Suppressor macrophage treated with lipopolysaccharide for 4 hours (primary cell): ENCODE measurements at regions not wholly inside any gene's neighbourhood (a gene's known extent, or its start where the extent isn't known, plus 50 kb on each side); places are given as distances from the start of the nearest gene placed in this dataset.
"Not testable (repeated sequence)": the region's sequence is repeated elsewhere in the genome, so short reads cannot be mapped to it uniquely, and the experiment has no call there.

Source experiments
- DNase-seq: peaks from one replicate; pipeline ENCODE4 v3.0.0-alpha.2; 2020

DNA sequence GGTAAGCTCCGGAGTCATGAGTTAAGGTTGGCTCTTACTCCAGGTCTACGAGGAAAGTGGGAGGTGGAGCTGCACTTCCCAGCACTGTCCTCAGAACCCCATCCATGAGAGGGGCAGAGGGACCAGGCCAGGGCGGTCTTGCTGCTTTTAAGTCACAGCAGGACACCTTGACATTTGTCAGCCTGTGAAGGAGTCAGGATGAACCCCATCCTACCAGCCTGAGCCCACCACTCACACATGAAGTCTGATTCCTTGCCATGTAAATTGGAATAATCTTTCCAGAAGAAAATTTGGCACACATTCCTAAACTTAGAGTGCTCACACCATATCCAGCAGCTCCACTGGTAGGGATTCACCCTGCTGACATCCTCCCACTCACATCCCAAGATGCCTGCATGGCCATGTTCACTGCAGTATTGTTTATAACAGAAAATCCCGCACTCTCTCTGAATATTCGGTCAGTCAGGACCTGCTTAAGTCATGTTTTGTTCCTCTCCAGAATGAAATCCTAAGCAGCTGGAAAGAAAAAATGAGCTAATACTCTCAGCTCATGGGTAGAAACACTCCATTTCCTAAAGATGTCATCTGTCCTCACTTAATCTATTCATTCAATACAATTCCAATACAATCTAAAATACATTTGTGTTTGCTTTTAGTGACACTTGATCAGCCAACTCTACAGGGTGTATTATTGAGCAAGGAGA, 79.3 kb upstream of the COL5A1 start:
- no peak for DNase-seq

DNA sequence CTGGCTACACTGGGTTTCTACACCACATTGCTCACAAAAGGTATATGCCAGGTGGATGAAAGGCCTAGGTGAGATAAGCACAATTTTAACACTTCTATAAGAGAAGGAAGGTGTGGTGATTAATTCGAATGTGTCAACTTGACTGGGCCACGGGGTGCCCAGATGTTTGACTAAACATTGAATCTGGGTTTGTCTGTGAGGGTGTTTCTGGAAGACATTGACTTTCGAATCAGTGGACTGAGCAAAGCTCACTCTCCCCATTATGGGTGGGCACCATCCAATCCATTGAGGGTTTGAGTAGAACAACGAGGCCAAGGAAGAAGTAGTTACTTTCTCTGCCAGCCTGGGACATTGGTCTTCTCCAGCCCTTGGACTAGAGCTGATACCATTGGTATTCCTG, 78.2 kb upstream of the COL5A1 start:
- no peak for DNase-seq

DNA sequence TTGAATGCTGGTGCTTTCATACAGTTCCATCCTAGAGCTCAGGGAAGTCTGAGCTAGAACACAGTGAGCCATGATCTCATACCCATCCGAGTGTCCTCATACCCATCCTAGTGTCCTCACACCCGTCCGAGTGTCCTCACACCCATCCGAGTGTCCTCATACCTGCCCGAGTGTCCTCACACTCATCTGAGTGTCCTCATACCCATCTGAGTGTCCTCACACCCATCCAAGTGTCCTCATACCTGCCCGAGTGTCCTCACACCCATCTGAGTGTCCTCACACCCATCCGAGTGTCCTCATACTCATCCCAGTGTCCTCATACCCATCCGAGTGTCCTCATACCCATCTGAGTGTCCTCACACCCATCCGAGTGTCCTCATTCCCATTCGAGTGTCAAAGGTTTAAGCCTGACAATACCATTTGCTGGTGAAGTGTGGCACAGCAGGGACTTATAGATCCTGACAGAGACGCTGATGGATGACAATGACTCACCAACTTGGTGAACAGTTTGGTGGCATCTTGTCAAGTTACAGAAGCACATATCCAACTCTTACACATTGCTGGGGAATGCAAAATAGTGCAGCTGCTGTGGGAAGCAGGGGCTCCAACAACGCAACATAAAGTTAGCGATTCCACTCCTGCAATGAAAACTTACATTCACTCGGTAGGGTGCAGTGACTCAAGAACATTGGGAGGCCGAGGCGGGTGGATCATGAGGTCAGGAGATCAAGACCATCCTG, 77.0 kb upstream of the COL5A1 start:
- no peak for DNase-seq

DNA sequence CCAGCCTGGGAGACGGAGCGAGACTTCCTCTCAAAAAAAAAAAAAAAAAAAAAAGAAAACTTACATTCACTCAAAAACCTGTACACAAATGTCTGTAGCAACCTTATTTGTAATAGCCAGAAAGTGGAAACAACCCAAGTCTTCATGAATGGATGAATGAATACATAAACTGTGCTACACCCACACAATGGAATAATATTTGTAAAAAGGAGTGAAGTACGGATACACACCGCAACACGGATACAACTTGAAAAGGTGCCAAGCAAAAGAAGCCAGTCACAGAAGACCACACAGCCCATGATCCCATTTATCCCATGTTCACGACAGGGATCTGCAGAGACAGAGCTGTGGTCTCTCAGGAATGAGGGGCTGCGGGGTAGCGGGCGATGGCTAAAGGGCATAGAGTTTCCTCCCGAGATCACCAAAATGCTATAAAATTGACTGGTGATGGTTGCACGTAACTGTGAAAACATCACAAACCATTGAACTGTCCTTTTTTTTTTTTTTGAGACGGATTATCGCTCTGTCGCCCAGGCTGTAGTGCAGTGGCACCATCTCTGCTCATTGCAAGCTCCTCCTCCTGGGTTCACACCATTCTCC, 76.2 kb upstream of the COL5A1 start:
- no peak for DNase-seq

DNA sequence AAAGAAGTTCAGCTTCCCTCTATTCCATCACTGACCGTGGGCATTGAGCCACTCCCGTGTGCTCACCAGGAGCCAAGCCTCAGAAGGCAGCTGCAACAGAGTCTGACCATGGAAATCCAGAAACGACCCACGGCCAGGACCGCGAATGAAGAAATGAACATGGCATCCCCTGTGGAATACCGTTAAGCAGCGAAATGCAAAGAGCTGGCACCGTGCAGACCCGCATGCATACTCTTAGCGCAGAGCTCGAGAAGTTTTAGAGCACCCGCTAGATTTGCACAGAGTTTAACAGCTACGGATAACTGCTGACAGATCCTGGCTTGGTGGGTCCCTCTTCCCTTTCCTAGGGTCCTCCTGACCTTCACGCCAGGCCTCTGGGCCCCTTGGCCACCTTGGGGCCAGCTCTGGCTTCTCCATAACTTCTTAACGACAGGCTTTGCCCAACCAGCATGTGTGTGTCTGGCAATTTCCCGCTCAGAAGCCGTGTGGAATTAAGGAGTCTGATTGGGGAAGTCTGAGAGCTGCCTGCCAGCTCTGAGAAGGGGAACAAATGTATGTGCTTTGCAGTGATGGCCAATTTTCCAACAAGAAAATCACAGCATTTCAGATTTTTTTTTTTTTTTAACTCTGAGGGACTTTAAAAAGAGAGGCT, 75.3 kb upstream of the COL5A1 start:
- DNase-seq = no peak

DNA sequence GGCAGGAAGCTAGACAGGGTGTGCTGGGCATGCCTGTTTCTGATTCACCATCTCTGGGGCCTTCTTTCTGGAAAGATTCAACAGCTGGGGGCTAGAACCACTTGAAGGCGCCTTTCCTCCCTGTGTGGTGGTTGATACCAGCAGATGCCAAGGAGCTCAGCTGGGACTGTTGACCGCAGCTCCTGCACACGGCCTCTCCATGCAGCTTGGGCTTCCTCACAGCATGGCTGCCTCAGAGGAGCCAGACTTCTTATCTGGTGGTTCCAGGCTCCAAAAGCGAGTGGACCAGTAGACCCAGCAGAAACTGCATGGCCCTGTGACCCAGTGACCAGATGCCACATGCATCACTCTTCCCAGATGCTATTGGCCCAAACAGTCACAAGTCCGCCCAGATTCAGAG, 74.7 kb upstream of the COL5A1 start:
- DNase-seq = no peak

DNA sequence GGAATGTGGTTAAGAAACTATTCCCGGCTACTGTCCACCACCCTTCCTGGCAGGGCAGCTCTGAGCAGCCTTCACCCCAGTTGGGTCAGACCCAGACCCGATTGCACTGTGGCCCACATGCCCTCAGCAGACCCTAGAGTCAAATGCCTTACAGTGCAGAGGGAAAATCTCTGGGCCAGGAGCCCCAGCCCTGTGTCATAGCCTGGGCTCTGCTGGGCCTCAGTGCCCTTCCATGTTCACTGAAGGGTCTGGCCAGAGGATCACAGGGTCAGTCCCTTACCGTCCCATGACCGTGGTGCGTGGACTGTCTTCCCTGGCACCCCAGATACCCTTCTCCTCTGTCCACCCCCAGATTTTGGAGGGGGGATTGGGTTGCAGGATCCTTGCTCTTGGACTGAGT, 73.5 kb upstream of the COL5A1 start:
- DNase-seq = no peak

DNA sequence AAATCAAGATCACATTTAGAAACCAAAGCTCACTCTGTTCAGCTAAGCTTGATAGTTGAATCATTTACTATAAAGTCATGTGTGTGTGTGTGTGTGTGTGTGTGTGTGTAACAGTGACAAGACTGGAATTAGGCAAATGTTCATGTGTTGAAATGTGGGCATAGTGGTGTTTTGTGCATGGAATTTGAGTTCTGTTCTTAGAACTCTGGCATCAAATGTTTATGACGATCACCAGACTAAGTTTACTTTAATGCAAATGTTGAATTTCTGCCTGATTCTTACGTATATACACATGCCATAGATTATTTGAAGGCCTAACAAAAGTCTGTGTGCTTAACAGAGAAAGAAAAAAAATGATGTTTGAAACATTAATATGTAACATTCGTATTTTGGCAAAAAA, 72.8 kb upstream of the COL5A1 start:
- DNase-seq = no peak

DNA sequence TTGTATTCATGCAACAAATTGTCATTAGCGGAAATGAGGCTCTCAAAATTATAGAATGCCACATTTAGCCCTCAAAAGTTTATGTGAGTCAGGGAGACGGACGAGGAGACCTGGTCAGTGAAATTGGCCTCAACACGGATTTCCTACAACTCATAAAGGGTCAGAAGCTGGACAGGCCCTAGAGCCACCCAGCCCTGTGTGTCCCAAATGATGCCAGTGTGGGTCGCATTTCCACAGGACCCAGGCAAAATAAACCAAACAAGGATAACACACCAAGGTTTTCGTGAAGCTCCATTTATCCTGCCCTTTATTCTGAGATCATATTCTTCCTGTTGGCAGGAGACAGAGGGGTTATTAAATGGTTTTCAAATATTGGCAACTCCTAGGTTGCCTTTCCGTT, 72.0 kb upstream of the COL5A1 start:
- no peak for DNase-seq

DNA sequence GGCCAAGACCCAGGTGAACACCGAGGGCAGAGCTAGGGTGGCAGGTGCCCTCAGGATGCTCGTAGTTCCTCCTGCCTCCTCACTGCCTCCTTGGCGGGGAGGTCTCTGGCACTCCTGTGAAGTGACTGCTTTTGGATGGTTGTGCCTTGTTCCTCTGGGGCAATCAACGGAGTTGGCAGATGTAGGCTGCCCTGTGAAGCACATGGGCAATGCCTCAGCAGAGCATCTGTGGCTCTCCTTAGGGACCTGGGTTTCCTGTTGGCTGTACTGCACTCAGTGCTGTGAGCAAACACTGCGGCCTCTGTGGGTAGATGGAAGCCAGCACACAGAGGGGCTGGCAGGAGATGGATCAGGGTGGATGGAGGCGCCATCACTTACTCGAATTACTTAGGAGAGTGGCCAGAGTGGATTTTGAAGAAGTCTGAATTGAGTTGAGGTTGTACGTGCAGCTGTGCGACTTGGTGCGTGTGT, 71.4 kb upstream of the COL5A1 start:
- no peak for DNase-seq

DNA sequence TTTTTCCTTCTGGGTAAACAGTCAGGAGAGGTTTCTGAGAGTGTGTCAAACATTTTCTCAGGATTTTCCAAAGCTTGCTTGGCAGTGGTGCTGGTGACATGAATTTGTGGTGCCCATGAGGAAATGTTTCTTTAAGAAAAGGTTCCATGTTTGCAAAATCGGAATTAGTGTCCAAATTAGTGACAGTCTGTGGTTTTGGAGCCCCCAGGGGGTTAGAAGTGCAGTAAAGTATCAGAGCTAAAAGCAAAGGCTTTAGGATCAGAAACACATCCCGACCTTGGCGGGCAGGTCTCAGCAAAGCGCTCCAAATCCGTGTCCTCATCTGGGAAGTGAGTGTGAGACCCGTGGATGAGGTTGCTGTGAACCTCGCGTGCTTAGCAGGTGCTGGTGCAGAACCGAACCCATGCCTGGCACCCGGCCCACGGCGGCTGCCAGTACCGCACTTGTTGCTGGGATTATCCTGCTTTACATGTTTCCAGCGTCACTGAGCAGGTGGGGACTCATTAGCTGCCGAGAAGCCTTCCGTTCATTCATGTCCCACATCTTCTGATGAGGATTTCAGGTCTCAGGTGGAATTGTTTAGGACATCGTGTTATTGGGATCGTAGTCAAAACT, 70.8 kb upstream of the COL5A1 start:
- DNase-seq = no peak

DNA sequence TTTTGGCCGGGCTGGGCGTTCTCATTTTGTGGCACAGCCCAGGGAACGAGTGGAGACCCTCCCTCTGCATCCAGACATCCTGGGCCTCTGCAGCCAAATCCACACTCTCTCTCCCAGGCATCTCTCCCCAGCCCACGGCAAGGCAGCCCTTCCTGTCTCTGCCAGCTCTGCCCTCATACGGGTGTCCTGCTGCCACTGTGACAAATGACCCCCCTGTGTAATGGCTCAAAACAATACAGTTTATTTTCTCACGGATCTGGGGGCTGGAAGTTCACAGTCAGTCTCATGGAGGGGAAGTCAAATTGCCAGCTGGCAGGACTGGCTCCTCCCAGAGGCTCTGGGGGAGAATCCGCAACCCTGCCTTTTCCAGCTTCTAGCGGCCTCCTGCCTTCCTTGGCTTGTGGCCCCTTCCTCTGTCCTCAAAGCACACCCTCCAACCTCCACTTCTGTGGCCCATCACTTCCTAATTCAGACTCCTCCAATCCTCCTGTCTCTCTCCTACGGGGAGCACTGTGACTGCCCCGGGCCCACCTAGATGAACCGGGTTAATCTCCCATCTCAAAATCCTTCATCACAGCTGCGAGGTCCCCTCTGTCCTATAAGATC, 70.2 kb upstream of the COL5A1 start:
- no peak for DNase-seq

DNA sequence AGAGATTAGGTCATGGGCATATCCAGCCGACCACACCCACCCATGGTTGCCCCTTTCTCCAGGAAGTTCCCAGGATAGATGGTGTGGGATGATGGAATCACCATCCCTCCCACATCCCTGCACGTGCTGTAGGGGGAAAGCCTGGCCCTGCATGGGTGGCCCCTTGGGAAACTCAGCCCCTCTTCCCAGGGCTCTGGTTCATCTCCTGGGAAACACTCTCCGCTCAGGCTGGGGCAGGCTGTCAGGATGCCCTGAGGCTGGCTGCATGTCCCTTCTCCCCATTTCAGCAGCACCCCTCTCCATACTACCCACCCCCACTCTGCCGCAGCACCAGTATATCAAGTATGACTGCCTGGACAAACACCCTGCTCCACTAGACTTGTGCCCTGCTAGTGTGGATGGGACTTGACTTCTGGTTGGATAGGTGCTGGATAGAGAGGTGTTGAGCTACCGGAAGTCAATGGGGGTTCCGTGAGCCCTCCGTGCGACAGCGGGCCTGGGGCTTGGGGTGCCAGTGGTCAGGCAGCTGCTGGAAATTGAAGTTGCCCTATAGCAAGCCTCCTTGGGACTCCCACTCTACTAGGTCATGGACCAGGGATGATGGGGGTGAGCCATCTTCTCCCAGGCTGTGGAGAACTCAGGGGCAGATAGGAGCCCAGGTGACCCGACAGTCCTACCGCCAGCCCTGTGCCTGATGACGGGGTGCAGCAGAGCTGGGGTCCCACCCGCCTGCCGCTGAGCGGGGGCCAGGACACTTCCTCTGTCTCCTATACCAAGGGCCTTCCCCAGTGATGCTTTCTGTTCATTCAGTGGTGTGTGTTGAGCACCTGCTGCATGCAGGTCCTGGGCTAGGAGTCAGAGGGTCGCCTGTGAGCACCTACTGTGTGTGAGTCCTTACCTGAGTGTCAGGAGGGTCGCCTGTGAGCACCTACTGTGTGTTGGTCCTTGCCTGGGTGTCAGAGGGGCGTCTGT, 69.4 kb upstream of the COL5A1 start:
- DNase-seq = no peak

DNA sequence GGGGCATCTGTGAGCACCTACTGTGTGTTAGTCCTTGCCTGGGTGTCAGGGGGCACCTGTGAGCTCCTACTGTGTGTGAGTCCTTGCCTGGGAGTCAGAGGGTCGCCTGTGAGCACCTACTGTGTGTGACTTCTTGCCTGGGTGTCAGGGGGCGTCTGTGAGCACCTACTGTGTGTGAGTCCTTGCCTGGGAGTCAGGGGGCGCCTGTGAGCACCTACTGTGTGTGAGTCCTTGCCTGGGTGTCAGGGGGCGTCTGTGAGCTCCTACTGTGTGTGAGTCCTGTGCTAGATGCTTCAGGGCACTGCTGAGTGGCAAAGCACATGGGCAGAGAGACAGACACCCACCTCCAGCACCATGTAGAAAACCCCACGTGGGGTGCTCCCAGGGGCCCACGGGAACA, 66.9 kb upstream of the COL5A1 start:
- DNase-seq = not testable (repeated sequence)

DNA sequence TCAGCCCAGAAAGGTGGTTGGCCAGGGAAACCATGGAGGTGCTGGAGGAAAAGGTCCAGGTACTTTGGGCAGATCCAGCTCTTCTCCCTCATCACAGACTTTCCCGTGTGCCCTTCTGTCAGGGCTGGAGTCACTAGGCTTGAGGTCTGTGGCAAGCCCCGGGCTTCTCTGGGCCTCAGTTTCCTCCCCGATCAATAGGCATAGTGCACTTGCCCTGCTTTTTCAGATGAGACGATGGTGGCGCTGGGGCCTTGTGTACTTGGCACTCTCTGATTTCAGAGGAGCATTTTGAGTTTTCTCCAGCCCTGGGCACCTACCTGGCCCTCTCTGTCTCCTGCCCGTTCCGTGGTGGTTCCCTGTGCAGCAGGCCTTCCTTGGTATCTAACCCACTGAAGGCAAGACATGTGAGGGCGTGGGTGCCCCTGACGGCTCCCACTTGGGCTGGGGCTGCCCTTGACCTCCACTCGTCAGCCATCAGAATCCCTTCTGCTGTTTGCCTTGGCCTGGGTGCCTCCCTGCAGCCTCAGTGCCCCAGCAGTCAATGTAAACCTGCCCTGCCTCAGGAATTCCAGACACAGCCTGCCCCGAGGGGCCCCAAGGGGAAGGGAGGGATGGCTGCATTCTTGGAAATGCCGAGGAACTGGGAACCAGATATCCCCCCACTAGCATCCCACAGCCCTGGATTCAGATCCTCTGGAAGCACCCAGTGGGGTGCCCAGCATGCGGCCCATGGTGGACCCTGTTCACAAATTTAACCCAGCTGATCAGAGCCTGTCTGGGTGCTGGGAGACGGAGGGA, 66.3 kb upstream of the COL5A1 start:
- no peak for DNase-seq

DNA sequence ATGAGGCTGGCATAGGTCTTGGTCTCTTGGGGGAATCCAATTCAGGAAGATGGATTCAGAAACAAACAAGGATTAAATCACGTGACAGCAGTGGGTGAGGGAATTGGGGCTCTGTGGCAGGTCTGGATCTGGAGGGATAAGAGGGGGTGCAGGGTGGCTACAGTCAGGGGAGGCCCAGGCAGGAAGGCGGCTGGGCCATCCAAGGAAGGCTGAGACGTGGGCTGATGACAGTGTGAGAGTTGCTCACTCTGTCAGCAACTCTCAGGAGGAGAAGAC, 65.8 kb upstream of the COL5A1 start:
- no peak for DNase-seq

DNA sequence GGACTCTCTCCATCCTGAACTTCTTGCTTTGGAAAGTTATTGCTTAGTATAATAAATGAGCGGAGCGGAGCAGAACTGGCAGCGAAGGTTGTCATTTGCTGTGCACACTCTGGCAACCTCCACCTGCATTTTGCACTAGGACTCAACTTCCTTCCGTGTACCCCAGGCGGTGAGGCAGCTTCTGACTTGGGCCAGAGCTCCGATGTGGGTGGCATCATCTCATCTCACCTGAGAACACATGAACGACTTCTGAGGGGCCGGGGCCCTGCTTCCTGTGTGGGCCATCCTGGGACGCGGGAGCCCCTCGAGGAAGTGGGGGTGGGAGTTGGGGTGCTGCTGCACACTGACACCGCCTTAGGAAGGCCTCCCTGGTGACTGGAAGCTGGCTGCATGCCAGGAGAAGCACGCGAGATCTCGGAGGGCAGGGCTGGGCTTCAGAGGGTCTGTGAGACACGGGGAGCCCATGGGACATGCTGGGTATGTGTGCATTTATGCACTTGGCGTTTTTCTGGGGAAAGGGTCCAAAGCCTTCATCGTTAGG, 56.5 kb upstream of the COL5A1 start:
- DNase-seq = no peak

DNA sequence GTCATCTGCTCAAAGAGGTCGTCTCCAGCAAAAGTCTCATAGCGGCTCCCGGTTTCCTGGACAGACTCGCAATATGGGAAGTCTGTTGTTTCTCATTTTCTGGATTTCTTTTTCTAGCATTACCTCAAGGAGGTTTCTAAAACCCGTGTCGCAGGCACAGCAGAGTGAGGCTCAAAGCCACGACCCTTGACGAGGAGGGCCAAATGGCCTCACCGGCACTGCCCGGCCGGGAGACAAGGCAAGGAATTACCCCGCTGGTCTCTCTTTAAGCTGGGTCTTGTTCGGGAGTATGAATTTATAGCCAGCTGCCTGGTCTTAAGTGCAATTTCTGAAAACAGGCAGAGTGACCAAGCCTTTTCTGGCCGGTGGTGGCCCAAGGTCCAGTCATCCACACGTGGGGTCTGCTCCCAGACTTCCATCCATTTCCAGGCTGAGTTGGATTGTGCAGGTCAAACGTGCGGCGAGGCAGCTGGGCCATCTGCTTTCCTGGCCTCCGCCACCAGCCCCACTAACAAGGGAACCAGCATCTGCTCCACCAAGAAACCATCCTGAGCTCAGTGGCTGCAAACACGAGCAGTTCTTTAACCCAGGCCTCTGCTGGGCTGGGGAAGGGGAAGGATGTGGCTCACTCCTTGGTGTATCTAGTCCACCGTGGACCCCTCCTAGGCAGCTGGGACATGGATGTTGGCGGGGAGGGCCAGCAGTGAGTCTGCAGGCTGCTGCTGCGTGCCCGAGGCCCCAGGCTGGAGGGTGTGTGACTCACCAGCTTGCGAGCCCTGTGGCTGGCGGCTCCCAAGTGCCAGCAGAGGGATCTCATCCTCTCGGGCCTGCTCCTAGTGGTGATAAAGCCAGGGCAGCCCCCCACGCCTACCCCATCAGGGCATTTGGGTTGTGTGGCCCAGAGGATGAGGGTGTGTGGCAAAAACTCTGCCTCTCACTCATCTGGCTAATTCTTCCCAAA, 55.6 kb upstream of the COL5A1 start:
- DNase-seq = no peak

DNA sequence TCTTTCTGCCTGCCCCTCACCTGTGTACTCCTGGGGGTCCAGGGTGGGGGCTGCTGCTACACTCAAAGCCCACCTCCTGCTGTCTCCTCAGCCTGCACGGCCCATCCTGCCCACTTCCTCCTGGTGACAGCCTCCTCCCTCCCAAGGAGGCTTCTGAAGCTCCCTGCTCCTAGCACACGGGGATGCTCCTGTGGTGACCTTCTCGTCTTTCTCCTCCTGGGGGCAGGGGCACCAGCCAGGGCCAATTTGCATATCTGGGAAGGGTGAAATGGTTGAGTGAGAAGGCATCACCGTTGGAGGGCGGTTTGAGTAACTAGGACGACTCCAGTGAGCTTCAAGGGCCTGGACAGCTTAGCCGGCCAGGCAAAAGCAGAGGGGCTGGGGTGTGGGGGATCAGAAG, 51.9 kb upstream of the COL5A1 start:
- DNase-seq = no peak
